Stimulated activated CD8-positive, alpha-beta memory T cell treated with anti-CD3 and anti-CD28 coated beads, Interleukin-15, amount 100 ng/mL, for 1 hour (primary cell): ENCODE measurements at regions not wholly inside any gene's neighbourhood (a gene's known extent, or its start where the extent isn't known, plus 50 kb on each side); places are given as distances from the start of the nearest gene placed in this dataset.

Source experiments
- DNase-seq: peaks from one replicate; pipeline ENCODE4 v3.0.0-alpha.2; 2020; ENCODE audit warnings: low read depth

- no peak for DNase-seq
Observed at GRCh38 chr2:121095257-121096080, 189.5 kb downstream of the TFCP2L1 start.

GRCh38 chr2:121096611-121097010 lies 188.4 kb downstream of the TFCP2L1 start:
- DNase-seq, result no peak

GRCh38 chr2:121098556-121098955 lies 186.4 kb downstream of the TFCP2L1 start:
- DNase-seq, result no peak

GRCh38 chr2:121099329-121100290 lies 185.4 kb downstream of the TFCP2L1 start:
- DNase-seq, result no peak

GRCh38 chr2:121101093-121101715 lies 183.8 kb downstream of the TFCP2L1 start:
- DNase-seq, result no peak

- DNase-seq, result no peak
Observed at GRCh38 chr2:121102941-121103340, 182.1 kb downstream of the TFCP2L1 start.

- DNase-seq, result no peak
Observed at GRCh38 chr2:121103960-121104359, 181.0 kb downstream of the TFCP2L1 start.

- no peak for DNase-seq
Observed at GRCh38 chr2:121104721-121105141, 180.3 kb downstream of the TFCP2L1 start.

- DNase-seq, result no peak
Observed at GRCh38 chr2:121110924-121111323, 174.1 kb downstream of the TFCP2L1 start.

- DNase-seq, result no peak
Observed at GRCh38 chr2:121118951-121119350, 166.1 kb downstream of the TFCP2L1 start.

GRCh38 chr2:121120411-121120810 lies 164.6 kb downstream of the TFCP2L1 start:
- DNase-seq, result no peak

- no peak for DNase-seq
Observed at GRCh38 chr2:121120991-121121390, 164.0 kb downstream of the TFCP2L1 start.

GRCh38 chr2:121121661-121122060 lies 163.3 kb downstream of the TFCP2L1 start:
- DNase-seq, result no peak

- no peak for DNase-seq
Observed at GRCh38 chr2:121123268-121123667, 161.7 kb downstream of the TFCP2L1 start.

GRCh38 chr2:121124330-121124729 lies 160.7 kb downstream of the TFCP2L1 start:
- no peak for DNase-seq

GRCh38 chr2:121125350-121125749 lies 159.7 kb downstream of the TFCP2L1 start:
- no peak for DNase-seq

- no peak for DNase-seq
Observed at GRCh38 chr2:121128741-121129659, 156.0 kb downstream of the TFCP2L1 start.

- no peak for DNase-seq
Observed at GRCh38 chr2:121129692-121130091, 155.3 kb downstream of the TFCP2L1 start.

GRCh38 chr2:121130301-121130850 lies 154.6 kb downstream of the TFCP2L1 start:
- no peak for DNase-seq

GRCh38 chr2:121131375-121131774 lies 153.6 kb downstream of the TFCP2L1 start:
- DNase-seq, result no peak
